ENCODE measurements at regions not wholly inside any gene's neighbourhood (a gene's known extent, or its start where the extent isn't known, plus 50 kb on each side); places are given as distances from the start of the nearest gene placed in this dataset.

GRCh38 chr19:13573056-13573667 lies 66.9 kb upstream of the CACNA1A start:
- intact Hi-C loops (cut with DNase I, micrococcal nuclease) = no loop called here
- ChIA-PET CTCF (no interaction called here), POLR2A (no interaction called here)
- ATAC-seq (ENCODE audit: poor library complexity) (no peak), DNase-seq (no peak)
- Mint-ChIP-seq H3K4me3 (no peak overlapping the region), H3K27ac (no peak overlapping the region), H3K27me3 (peaks cover 49% of the 10 kb centered on the region), H3K36me3 (ENCODE audit: low read depth) (no peaks in the 10 kb centered on the region), H3K4me1 (ENCODE audit: low read depth) (no peaks in the 10 kb centered on the region), H3K9me3 (peaks cover 5% of the 10 kb centered on the region)
- H3K9me3 ChIP-seq (ENCODE audit: control insufficient read depth in 1 of 2, insufficient read depth in 1 of 2, low read length in 2 of 2) = peaks cover 5 to 22% of the 10 kb centered on the region in 2 experiments
- H3K27ac ChIP-seq (ENCODE audit: low read depth in 1 of 2, low read length in 2 of 2) = no peak overlapping the region
- peaks cover 0 to 3% of the 10 kb centered on the region in 2 experiments for H3K27me3 ChIP-seq (ENCODE audit: control insufficient read depth in 1 of 2, insufficient read depth in 2 of 2, low read length in 2 of 2)
- no peaks in the 10 kb centered on the region for H3K4me1 ChIP-seq (ENCODE audit: insufficient read depth, low read length)
- H3K36me3 ChIP-seq (ENCODE audit: insufficient read depth, low read length) = no peaks in the 10 kb centered on the region
- no peak for TF ChIP-seq CTCF (IDR thresholded peaks at IDR 0.05)
- H3K4me3 ChIP-seq (ENCODE audit: low read length) = no peak overlapping the region

GRCh38 chr19:13561461-13561860 lies 55.2 kb upstream of the CACNA1A start:
- ATAC-seq (ENCODE audit: poor library complexity) (no peak), DNase-seq (no peak)
- intact Hi-C loops (cut with DNase I, micrococcal nuclease) = no loop called here
- POLR2A ChIA-PET = no interaction called here
- Histone ChIP-seq H3K36me3 (ENCODE audit: insufficient read depth, low read length) (no peaks in the 10 kb centered on the region), H3K4me3 (ENCODE audit: low read length) (no peak overlapping the region), H3K9me3 (ENCODE audit: control insufficient read depth in 1 of 2, insufficient read depth in 1 of 2, low read length in 2 of 2) (no peaks in the 10 kb centered on the region), H3K27ac (ENCODE audit: low read depth in 1 of 2, low read length in 2 of 2) (no peak overlapping the region), H3K4me1 (ENCODE audit: insufficient read depth, low read length) (no peaks in the 10 kb centered on the region), H3K27me3 (ENCODE audit: control insufficient read depth in 1 of 2, insufficient read depth in 2 of 2, low read length in 2 of 2) (peaks cover 0 to 3% of the 10 kb centered on the region in 2 experiments)
- Mint-ChIP-seq H3K4me3 (no peak overlapping the region), H3K4me1 (ENCODE audit: low read depth) (no peaks in the 10 kb centered on the region), H3K27me3 (peaks cover 27% of the 10 kb centered on the region), H3K27ac (no peak overlapping the region), H3K36me3 (ENCODE audit: low read depth) (no peaks in the 10 kb centered on the region), H3K9me3 (no peaks in the 10 kb centered on the region)
- no peak for TF ChIP-seq CTCF (IDR thresholded peaks at IDR 0.05)
- CTCF ChIA-PET = interaction anchor here (0.6 kb wide), 1 partner anchor 79 kb away, joined by 3 read pairs; no protein-coding TSS in a partner anchor

- intact Hi-C loops (cut with DNase I, micrococcal nuclease) = no loop called here
- CTCF ChIA-PET = no interaction called here
- ATAC-seq (ENCODE audit: poor library complexity) = peak; percentile 39
Observed at GRCh38 chr19:13557756-13558398, 51.6 kb upstream of the CACNA1A start.

More at GRCh38 chr19:13557756-13558398, 51.6 kb upstream of the CACNA1A start:
- Mint-ChIP-seq H3K4me3 (no peak overlapping the region), H3K36me3 (ENCODE audit: low read depth) (no peaks in the 10 kb centered on the region), H3K27ac (no peak overlapping the region), H3K9me3 (no peaks in the 10 kb centered on the region), H3K27me3 (peaks cover 46% of the 10 kb centered on the region), H3K4me1 (ENCODE audit: low read depth) (no peaks in the 10 kb centered on the region)
- H3K4me3 ChIP-seq (ENCODE audit: low read length) = no peak overlapping the region
- POLR2A ChIA-PET = no interaction called here
- no peaks in the 10 kb centered on the region for H3K36me3 ChIP-seq (ENCODE audit: insufficient read depth, low read length)
- peaks cover 3 to 6% of the 10 kb centered on the region in 2 experiments for H3K27me3 ChIP-seq (ENCODE audit: control insufficient read depth in 1 of 2, insufficient read depth in 2 of 2, low read length in 2 of 2)
- TF ChIP-seq CTCF (IDR thresholded peaks at IDR 0.05) = no peak
- no peak overlapping the region for H3K27ac ChIP-seq (ENCODE audit: low read depth in 1 of 2, low read length in 2 of 2)
- H3K4me1 ChIP-seq (ENCODE audit: insufficient read depth, low read length) = no peaks in the 10 kb centered on the region
- H3K9me3 ChIP-seq (ENCODE audit: control insufficient read depth in 1 of 2, insufficient read depth in 1 of 2, low read length in 2 of 2) = no peaks in the 10 kb centered on the region
- DNase-seq = peak in 4 of 14 experiments; percentile 3 to 41 (median 23)
